Stimulated activated naive CD8-positive, alpha-beta T cell treated with anti-CD3 and anti-CD28 coated beads, Interleukin-15, Interleukin-2, amounts not matched to agents 100 ng/mL and 50 ng/mL, for 24 hours (primary cell): ENCODE measurements at regions not wholly inside any gene's neighbourhood (a gene's known extent, or its start where the extent isn't known, plus 50 kb on each side); places are given as distances from the start of the nearest gene placed in this dataset.
"Not testable (repeated sequence)": the region's sequence is repeated elsewhere in the genome, so short reads cannot be mapped to it uniquely, and the experiment has no call there.

Source experiments
- H3K27ac Mint-ChIP-seq: one replicate; pipeline ENCODE4 v1.8.0; 2021; ENCODE audit warnings: mild to moderate bottlenecking, mixed read lengths
- H3K27me3 Mint-ChIP-seq: one replicate; pipeline ENCODE4 v1.8.0; 2021; ENCODE audit warnings: mixed read lengths
- H3K36me3 Mint-ChIP-seq: one replicate; pipeline ENCODE4 v1.8.0; 2021; ENCODE audit warnings: low read depth, mixed read lengths
- H3K4me1 Mint-ChIP-seq: one replicate; pipeline ENCODE4 v1.8.0; 2021; ENCODE audit warnings: low read depth, mixed read lengths
- H3K4me3 Mint-ChIP-seq: one replicate; pipeline ENCODE4 v1.8.0; 2021; ENCODE audit warnings: mild to moderate bottlenecking, mixed read lengths
- H3K9me3 Mint-ChIP-seq: one replicate; pipeline ENCODE4 v1.8.0; 2021; ENCODE audit warnings: mixed read lengths

- no peak overlapping the region for H3K27ac Mint-ChIP-seq
- no peak overlapping the region for H3K4me3 Mint-ChIP-seq
- peaks cover 9% of the 10 kb centered on the region for H3K27me3 Mint-ChIP-seq
- no peaks in the 10 kb centered on the region for H3K4me1 Mint-ChIP-seq
- peaks cover 9% of the 10 kb centered on the region for H3K9me3 Mint-ChIP-seq
- no peaks in the 10 kb centered on the region for H3K36me3 Mint-ChIP-seq
Observed at GRCh38 chr9:93891549-93892310, 63.4 kb downstream of the BARX1 start.

GRCh38 chr9:93891050-93891449 is 64.1 kb downstream of the BARX1 start:
- Mint-ChIP-seq H3K36me3 (no peaks in the 10 kb centered on the region), H3K9me3 (peaks cover 9% of the 10 kb centered on the region), H3K27me3 (peaks cover 10% of the 10 kb centered on the region), H3K4me3 (no peak overlapping the region), H3K4me1 (no peaks in the 10 kb centered on the region), H3K27ac (no peak overlapping the region)

GRCh38 chr9:93890436-93890935 is 64.7 kb downstream of the BARX1 start:
- no peaks in the 10 kb centered on the region for H3K4me1 Mint-ChIP-seq
- H3K27me3 Mint-ChIP-seq = peaks cover 10% of the 10 kb centered on the region
- H3K27ac Mint-ChIP-seq = no peak overlapping the region
- peaks cover 9% of the 10 kb centered on the region for H3K9me3 Mint-ChIP-seq
- no peaks in the 10 kb centered on the region for H3K36me3 Mint-ChIP-seq
- H3K4me3 Mint-ChIP-seq = no peak overlapping the region

GRCh38 chr9:93886911-93887310 is 68.2 kb downstream of the BARX1 start:
- H3K36me3 Mint-ChIP-seq = no peaks in the 10 kb centered on the region
- H3K9me3 Mint-ChIP-seq = peaks cover 4% of the 10 kb centered on the region
- H3K27ac Mint-ChIP-seq = no peak overlapping the region
- H3K27me3 Mint-ChIP-seq = peaks cover 18% of the 10 kb centered on the region
- no peak overlapping the region for H3K4me3 Mint-ChIP-seq
- no peaks in the 10 kb centered on the region for H3K4me1 Mint-ChIP-seq

- Mint-ChIP-seq H3K27me3 (peaks cover 18% of the 10 kb centered on the region), H3K27ac (no peak overlapping the region), H3K4me1 (no peaks in the 10 kb centered on the region), H3K36me3 (no peaks in the 10 kb centered on the region), H3K4me3 (no peak overlapping the region), H3K9me3 (peaks cover 4% of the 10 kb centered on the region)
Observed at GRCh38 chr9:93884808-93885207, 70.3 kb downstream of the BARX1 start.

GRCh38 chr9:93879662-93880407 is 75.3 kb downstream of the BARX1 start:
- not testable (repeated sequence) for H3K4me1 Mint-ChIP-seq, H3K36me3 Mint-ChIP-seq, H3K27ac Mint-ChIP-seq, H3K4me3 Mint-ChIP-seq
- Mint-ChIP-seq H3K27me3 (peaks cover 17% of the 10 kb centered on the region), H3K9me3 (peaks cover 17% of the 10 kb centered on the region)

GRCh38 chr9:93875330-93875729 is 79.8 kb downstream of the BARX1 start:
- H3K4me3 Mint-ChIP-seq = no peak overlapping the region
- H3K36me3 Mint-ChIP-seq = no peaks in the 10 kb centered on the region
- peaks cover 25% of the 10 kb centered on the region for H3K9me3 Mint-ChIP-seq
- H3K27ac Mint-ChIP-seq = no peak overlapping the region
- H3K27me3 Mint-ChIP-seq = peaks cover 9% of the 10 kb centered on the region
- no peaks in the 10 kb centered on the region for H3K4me1 Mint-ChIP-seq

GRCh38 chr9:93874242-93874641 is 80.9 kb downstream of the BARX1 start:
- Mint-ChIP-seq H3K36me3 (no peaks in the 10 kb centered on the region), H3K9me3 (peaks cover 25% of the 10 kb centered on the region), H3K4me1 (no peaks in the 10 kb centered on the region), H3K4me3 (no peak overlapping the region), H3K27me3 (peaks cover 12% of the 10 kb centered on the region), H3K27ac (no peak overlapping the region)

GRCh38 chr9:93871286-93871685 is 83.9 kb downstream of the BARX1 start:
- Mint-ChIP-seq H3K4me3 (no peak overlapping the region), H3K36me3 (no peaks in the 10 kb centered on the region), H3K4me1 (no peaks in the 10 kb centered on the region), H3K27me3 (peaks cover 9% of the 10 kb centered on the region), H3K27ac (no peak overlapping the region), H3K9me3 (peaks cover 17% of the 10 kb centered on the region)

GRCh38 chr9:93869863-93870262 is 85.3 kb downstream of the BARX1 start:
- H3K27ac Mint-ChIP-seq = no peak overlapping the region
- H3K4me3 Mint-ChIP-seq = no peak overlapping the region
- H3K9me3 Mint-ChIP-seq = peaks cover 8% of the 10 kb centered on the region
- H3K27me3 Mint-ChIP-seq = peaks cover 6% of the 10 kb centered on the region
- H3K36me3 Mint-ChIP-seq = no peaks in the 10 kb centered on the region
- no peaks in the 10 kb centered on the region for H3K4me1 Mint-ChIP-seq

- Mint-ChIP-seq H3K4me1 (no peaks in the 10 kb centered on the region), H3K27me3 (peaks cover 12% of the 10 kb centered on the region)
Observed at GRCh38 chr9:93869088-93869487, 86.1 kb downstream of the BARX1 start.

GRCh38 chr9:93865716-93866115 is 89.4 kb downstream of the BARX1 start:
- H3K27me3 Mint-ChIP-seq = peaks cover 15% of the 10 kb centered on the region
- H3K4me3 Mint-ChIP-seq = no peak overlapping the region
- no peaks in the 10 kb centered on the region for H3K9me3 Mint-ChIP-seq

More at GRCh38 chr9:93869088-93869487, 86.1 kb downstream of the BARX1 start:
- Mint-ChIP-seq H3K9me3 (peaks cover 6% of the 10 kb centered on the region), H3K27ac (no peak overlapping the region), H3K36me3 (no peaks in the 10 kb centered on the region), H3K4me3 (no peak overlapping the region)

GRCh38 chr9:93865245-93865644 is 89.9 kb downstream of the BARX1 start:
- no peaks in the 10 kb centered on the region for H3K36me3 Mint-ChIP-seq
- H3K9me3 Mint-ChIP-seq = no peaks in the 10 kb centered on the region
- no peak overlapping the region for H3K27ac Mint-ChIP-seq
- H3K4me1 Mint-ChIP-seq = no peaks in the 10 kb centered on the region
- H3K4me3 Mint-ChIP-seq = no peak overlapping the region
- peaks cover 14% of the 10 kb centered on the region for H3K27me3 Mint-ChIP-seq

More at GRCh38 chr9:93865716-93866115, 89.4 kb downstream of the BARX1 start:
- no peaks in the 10 kb centered on the region for H3K4me1 Mint-ChIP-seq
- H3K36me3 Mint-ChIP-seq = no peaks in the 10 kb centered on the region
- H3K27ac Mint-ChIP-seq = no peak overlapping the region

- H3K27ac Mint-ChIP-seq = no peak overlapping the region
- H3K4me3 Mint-ChIP-seq = no peak overlapping the region
- H3K9me3 Mint-ChIP-seq = no peaks in the 10 kb centered on the region
- H3K27me3 Mint-ChIP-seq = peaks cover 16% of the 10 kb centered on the region
- no peaks in the 10 kb centered on the region for H3K36me3 Mint-ChIP-seq
- H3K4me1 Mint-ChIP-seq = no peaks in the 10 kb centered on the region
Observed at GRCh38 chr9:93864840-93865239, 90.3 kb downstream of the BARX1 start.

- H3K9me3 Mint-ChIP-seq = no peaks in the 10 kb centered on the region
- no peaks in the 10 kb centered on the region for H3K36me3 Mint-ChIP-seq
- no peak overlapping the region for H3K4me3 Mint-ChIP-seq
- H3K4me1 Mint-ChIP-seq = no peaks in the 10 kb centered on the region
- H3K27ac Mint-ChIP-seq = no peak overlapping the region
- H3K27me3 Mint-ChIP-seq = peaks cover 21% of the 10 kb centered on the region
Observed at GRCh38 chr9:93864032-93864431, 91.1 kb downstream of the BARX1 start.
